ENCODE measurements at regions not wholly inside any gene's neighbourhood (a gene's known extent, or its start where the extent isn't known, plus 50 kb on each side); places are given as distances from the start of the nearest gene placed in this dataset.

DNA sequence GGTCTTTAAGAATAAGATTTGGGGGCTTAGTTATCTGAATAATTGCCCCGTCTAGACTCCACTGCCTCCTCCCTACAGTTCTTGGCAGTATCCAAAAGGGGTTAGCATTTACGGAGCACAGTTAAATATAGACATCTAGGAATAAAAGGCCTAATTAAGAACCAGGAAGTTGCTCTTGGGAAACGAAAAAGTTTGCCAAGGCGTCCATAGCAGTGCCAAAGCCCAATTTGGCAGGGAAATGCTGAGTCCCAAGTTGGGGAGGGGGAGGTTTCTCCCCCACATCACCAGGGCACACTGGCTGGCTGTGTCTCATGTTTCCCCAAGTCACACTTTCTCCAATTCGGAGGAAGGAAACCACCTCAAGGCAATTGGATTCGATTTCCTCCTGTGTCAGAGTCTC, 338.7 kb downstream of the FBXW7 start:
- TF ChIP-seq, protein P1, sequence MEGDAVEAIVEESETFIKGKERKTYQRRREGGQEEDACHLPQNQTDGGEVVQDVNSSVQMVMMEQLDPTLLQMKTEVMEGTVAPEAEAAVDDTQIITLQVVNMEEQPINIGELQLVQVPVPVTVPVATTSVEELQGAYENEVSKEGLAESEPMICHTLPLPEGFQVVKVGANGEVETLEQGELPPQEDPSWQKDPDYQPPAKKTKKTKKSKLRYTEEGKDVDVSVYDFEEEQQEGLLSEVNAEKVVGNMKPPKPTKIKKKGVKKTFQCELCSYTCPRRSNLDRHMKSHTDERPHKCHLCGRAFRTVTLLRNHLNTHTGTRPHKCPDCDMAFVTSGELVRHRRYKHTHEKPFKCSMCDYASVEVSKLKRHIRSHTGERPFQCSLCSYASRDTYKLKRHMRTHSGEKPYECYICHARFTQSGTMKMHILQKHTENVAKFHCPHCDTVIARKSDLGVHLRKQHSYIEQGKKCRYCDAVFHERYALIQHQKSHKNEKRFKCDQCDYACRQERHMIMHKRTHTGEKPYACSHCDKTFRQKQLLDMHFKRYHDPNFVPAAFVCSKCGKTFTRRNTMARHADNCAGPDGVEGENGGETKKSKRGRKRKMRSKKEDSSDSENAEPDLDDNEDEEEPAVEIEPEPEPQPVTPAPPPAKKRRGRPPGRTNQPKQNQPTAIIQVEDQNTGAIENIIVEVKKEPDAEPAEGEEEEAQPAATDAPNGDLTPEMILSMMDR (conservative IDR thresholded peaks at IDR 0.05; ENCODE audit: low read depth, low read length): no peak
- TF ChIP-seq EZH2phosphoT487 (IDR thresholded peaks at IDR 0.05; ENCODE audit: borderline replicate concordance, low read length) (no peak), EZH2 (IDR thresholded peaks at IDR 0.05; ENCODE audit: low read length, unreplicated experiment) (no peak)

Data from PC-3 (cell line).